ENCODE measurements at regions not wholly inside any gene's neighbourhood (a gene's known extent, or its start where the extent isn't known, plus 50 kb on each side); places are given as distances from the start of the nearest gene placed in this dataset.

- DNase-seq, result no peak
These were observed 187.7 kb upstream of the RGMB start for GRCh38 chr5:98585661-98586310.

- no peak for DNase-seq
These were observed 186.9 kb upstream of the RGMB start for GRCh38 chr5:98586581-98586980.

- DNase-seq, result no peak
These were observed 186.3 kb upstream of the RGMB start for GRCh38 chr5:98587166-98587565.

- no peak for DNase-seq
These were observed 185.2 kb upstream of the RGMB start for GRCh38 chr5:98588215-98588614.

- no peak for DNase-seq
These were observed 180.0 kb upstream of the RGMB start for GRCh38 chr5:98593418-98593817.

- DNase-seq, result no peak
These were observed 179.4 kb upstream of the RGMB start for GRCh38 chr5:98594098-98594497.

- DNase-seq, result no peak
These were observed 174.4 kb upstream of the RGMB start for GRCh38 chr5:98599016-98599415.

- DNase-seq, result no peak
These were observed 170.8 kb upstream of the RGMB start for GRCh38 chr5:98602534-98603112.

- no peak for DNase-seq
These were observed 170.0 kb upstream of the RGMB start for GRCh38 chr5:98603456-98603855.

GRCh38 chr5:98604301-98604700 lies 169.2 kb upstream of the RGMB start:
- DNase-seq, result no peak

- DNase-seq, result peak; percentile 17 to 19
These were observed 168.6 kb upstream of the RGMB start for GRCh38 chr5:98604721-98605425.

- no peak for DNase-seq
These were observed 168.0 kb upstream of the RGMB start for GRCh38 chr5:98605426-98605825.

GRCh38 chr5:98606961-98607360 lies 166.5 kb upstream of the RGMB start:
- DNase-seq, result no peak

- no peak for DNase-seq
These were observed 165.4 kb upstream of the RGMB start for GRCh38 chr5:98608052-98608451.

- no peak for DNase-seq
These were observed 159.1 kb upstream of the RGMB start for GRCh38 chr5:98614341-98614740.

GRCh38 chr5:98621821-98622220 lies 151.6 kb upstream of the RGMB start:
- no peak for DNase-seq

- DNase-seq, result no peak
These were observed 149.2 kb upstream of the RGMB start for GRCh38 chr5:98624145-98624880.

GRCh38 chr5:98627121-98627520 lies 146.3 kb upstream of the RGMB start:
- no peak for DNase-seq

- no peak for DNase-seq
These were observed 142.8 kb upstream of the RGMB start for GRCh38 chr5:98630621-98631020.

GRCh38 chr5:98631311-98632054 lies 142.0 kb upstream of the RGMB start:
- no peak for DNase-seq

GRCh38 chr5:98635656-98636055 lies 137.8 kb upstream of the RGMB start:
- peak; percentile 80 to 81 for DNase-seq

- DNase-seq, result no peak
These were observed 136.3 kb upstream of the RGMB start for GRCh38 chr5:98637116-98637515.

- no peak for DNase-seq
These were observed 135.9 kb upstream of the RGMB start for GRCh38 chr5:98637557-98637956.

Measured in SHP77 (cell line).